Thyroid gland (tissue), 4 donors: ENCODE measurements at regions not wholly inside any gene's neighbourhood (a gene's known extent, or its start where the extent isn't known, plus 50 kb on each side); places are given as distances from the start of the nearest gene placed in this dataset.

Experiments
- POLR2A ChIP-seq, 2 donors: fragments of 450-650 bp; IDR thresholded peaks; one replicate each; pipeline ENCODE4 v1.6.1; 2017; ENCODE audit warnings: antibody characterized with exemption in 2 of 2, mild to moderate bottlenecking in 2 of 2, moderate library complexity in 1 of 2
- TF ChIP-seq, protein P1 (sequence below), 6 experiments: fragments of 200-600 bp in 3 of 6; fragments of 450-650 bp in 3 of 6; sonication (generic) in 3 of 6; IDR thresholded peaks; one replicate each; pipeline ENCODE4 v1.5.1; 2016 to 2019; ENCODE audit warnings: antibody characterized with exemption in 6 of 6, mild to moderate bottlenecking in 2 of 6, inconsistent platforms in 1 of 6, moderate library complexity in 1 of 6

GRCh38 chr9:87799503-87799902, 73.6 kb downstream of the CTSL start:
- TF ChIP-seq, protein P1, sequence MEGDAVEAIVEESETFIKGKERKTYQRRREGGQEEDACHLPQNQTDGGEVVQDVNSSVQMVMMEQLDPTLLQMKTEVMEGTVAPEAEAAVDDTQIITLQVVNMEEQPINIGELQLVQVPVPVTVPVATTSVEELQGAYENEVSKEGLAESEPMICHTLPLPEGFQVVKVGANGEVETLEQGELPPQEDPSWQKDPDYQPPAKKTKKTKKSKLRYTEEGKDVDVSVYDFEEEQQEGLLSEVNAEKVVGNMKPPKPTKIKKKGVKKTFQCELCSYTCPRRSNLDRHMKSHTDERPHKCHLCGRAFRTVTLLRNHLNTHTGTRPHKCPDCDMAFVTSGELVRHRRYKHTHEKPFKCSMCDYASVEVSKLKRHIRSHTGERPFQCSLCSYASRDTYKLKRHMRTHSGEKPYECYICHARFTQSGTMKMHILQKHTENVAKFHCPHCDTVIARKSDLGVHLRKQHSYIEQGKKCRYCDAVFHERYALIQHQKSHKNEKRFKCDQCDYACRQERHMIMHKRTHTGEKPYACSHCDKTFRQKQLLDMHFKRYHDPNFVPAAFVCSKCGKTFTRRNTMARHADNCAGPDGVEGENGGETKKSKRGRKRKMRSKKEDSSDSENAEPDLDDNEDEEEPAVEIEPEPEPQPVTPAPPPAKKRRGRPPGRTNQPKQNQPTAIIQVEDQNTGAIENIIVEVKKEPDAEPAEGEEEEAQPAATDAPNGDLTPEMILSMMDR (IDR thresholded peaks at IDR 0.05) = no peak
- no peak for TF ChIP-seq POLR2A (IDR thresholded peaks at IDR 0.05)
